Lower leg skin (tissue), 4 donors: ENCODE measurements at regions not wholly inside any gene's neighbourhood (a gene's known extent, or its start where the extent isn't known, plus 50 kb on each side); places are given as distances from the start of the nearest gene placed in this dataset.

Experiments
- DNase-seq, 2 donors: peaks; one replicate each; pipeline ENCODE4 v3.0.0-alpha.2; 2019; ENCODE audit warnings: low spot score in 2 of 2
- H3K4me3 ChIP-seq: fragments of 200-600 bp; sonication (generic); 2 replicates; pipeline ENCODE4 v1.5.1; 2017; ENCODE audit warnings: mild to moderate bottlenecking, low read depth; ENCODE audit not compliant: poor library complexity, severe bottlenecking
- POLR2A ChIP-seq, 2 donors: fragments of 450-650 bp; IDR thresholded peaks; one replicate each; pipeline ENCODE4 v1.6.1; 2016 to 2017; ENCODE audit warnings: antibody characterized with exemption in 2 of 2, mild to moderate bottlenecking in 1 of 2, moderate library complexity in 1 of 2
- WGBS, 2 donors: methylation state at CpG; one replicate each; pipeline ENCODE4 v1.1.5; 2018; 5-methylcytosine and 5-hydroxymethylcytosine counted together
- intact Hi-C: fragments of 100-400 bp; cut with DNase I; formaldehyde crosslinking; loops from one replicate; pipeline ENCODE4 v1.15.0; 2023; ENCODE audit warnings: low total_unique reads
- TF ChIP-seq, protein P1 (sequence below), 3 donors: fragments of 450-650 bp; IDR thresholded peaks; one replicate each; pipeline ENCODE4 v1.5.1; 2016; ENCODE audit warnings: antibody characterized with exemption in 3 of 3, mild to moderate bottlenecking in 3 of 3, moderate library complexity in 2 of 3

DNA sequence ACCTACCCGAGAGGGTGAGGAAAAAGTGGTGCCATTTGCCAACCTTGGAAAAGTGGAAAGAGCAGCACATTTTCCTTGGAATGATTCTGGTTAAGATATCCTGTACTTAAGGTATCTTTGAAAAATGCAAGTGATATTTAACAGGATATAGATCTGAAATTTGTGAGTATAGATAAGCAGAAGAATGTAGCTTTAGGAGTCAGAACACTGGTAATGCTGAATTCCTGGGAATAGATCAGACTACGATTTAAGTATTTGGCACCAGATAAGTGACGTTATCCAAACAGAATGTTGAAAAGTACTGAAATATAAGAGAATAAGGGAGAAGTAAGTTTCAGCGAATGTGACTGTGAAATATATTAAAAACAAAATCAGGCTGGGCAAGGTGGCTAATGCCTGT lies 210.1 kb downstream of the PCDH7 start:
- DNase-seq, result no peak
- intact Hi-C loops, result no loop called here
- WGBS, 2 donors, result 80 to 82% methylated on average over 4 of the region's 4 CpGs
- no peak overlapping the region for H3K4me3 ChIP-seq
- TF ChIP-seq POLR2A (IDR thresholded peaks at IDR 0.05), result no peak
- TF ChIP-seq, protein P1, sequence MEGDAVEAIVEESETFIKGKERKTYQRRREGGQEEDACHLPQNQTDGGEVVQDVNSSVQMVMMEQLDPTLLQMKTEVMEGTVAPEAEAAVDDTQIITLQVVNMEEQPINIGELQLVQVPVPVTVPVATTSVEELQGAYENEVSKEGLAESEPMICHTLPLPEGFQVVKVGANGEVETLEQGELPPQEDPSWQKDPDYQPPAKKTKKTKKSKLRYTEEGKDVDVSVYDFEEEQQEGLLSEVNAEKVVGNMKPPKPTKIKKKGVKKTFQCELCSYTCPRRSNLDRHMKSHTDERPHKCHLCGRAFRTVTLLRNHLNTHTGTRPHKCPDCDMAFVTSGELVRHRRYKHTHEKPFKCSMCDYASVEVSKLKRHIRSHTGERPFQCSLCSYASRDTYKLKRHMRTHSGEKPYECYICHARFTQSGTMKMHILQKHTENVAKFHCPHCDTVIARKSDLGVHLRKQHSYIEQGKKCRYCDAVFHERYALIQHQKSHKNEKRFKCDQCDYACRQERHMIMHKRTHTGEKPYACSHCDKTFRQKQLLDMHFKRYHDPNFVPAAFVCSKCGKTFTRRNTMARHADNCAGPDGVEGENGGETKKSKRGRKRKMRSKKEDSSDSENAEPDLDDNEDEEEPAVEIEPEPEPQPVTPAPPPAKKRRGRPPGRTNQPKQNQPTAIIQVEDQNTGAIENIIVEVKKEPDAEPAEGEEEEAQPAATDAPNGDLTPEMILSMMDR (IDR thresholded peaks at IDR 0.05), result no peak

GRCh38 chr4:30932581-30932980 lies 212.4 kb downstream of the PCDH7 start:
- intact Hi-C loops, result no loop called here
- WGBS, 2 donors, result 93% methylated on average over 3 of the region's 3 CpGs
- TF ChIP-seq, protein P1 (IDR thresholded peaks at IDR 0.05), result no peak
- TF ChIP-seq POLR2A (IDR thresholded peaks at IDR 0.05), result no peak

DNA sequence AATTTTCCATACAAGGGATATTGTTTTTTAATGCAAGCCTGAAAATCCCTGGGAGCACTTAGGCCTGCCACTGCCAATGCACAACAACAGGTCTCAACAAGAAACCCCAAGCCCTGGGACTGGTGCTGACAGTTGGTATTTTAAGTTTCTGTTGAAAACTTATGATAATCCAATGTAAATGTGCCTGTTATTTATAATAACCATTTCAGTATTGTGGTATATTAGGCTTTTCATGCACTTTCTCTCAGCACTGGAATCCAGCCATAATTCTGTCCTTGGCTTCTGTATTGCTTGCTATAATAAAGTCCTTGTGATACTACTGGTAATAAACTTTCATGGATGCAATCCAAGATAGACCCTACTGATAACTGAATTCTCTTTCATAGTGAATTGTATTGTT lies 218.9 kb downstream of the PCDH7 start:
- intact Hi-C loops, result no loop called here

More at GRCh38 chr4:30932581-30932980, 212.4 kb downstream of the PCDH7 start:
- DNase-seq, result no peak
- no peak overlapping the region for H3K4me3 ChIP-seq

GRCh38 chr4:30939684-30940083 lies 219.5 kb downstream of the PCDH7 start:
- intact Hi-C loops, result no loop called here
- DNase-seq, result no peak
- WGBS, 2 donors, result 45 to 55% methylated on average over 4 of the region's 4 CpGs
- H3K4me3 ChIP-seq, result no peak overlapping the region
- TF ChIP-seq, protein P1 (IDR thresholded peaks at IDR 0.05), result no peak
- no peak for TF ChIP-seq POLR2A (IDR thresholded peaks at IDR 0.05)

More for the DNA sequence above, 218.9 kb downstream of the PCDH7 start:
- DNase-seq, result no peak
- no peak overlapping the region for H3K4me3 ChIP-seq
- TF ChIP-seq, protein P1 (IDR thresholded peaks at IDR 0.05), result no peak
- no peak for TF ChIP-seq POLR2A (IDR thresholded peaks at IDR 0.05)

GRCh38 chr4:30941641-30942040 lies 221.5 kb downstream of the PCDH7 start:
- H3K4me3 ChIP-seq, result no peak overlapping the region
- TF ChIP-seq, protein P1 (IDR thresholded peaks at IDR 0.05), result no peak
- no peak for DNase-seq
- intact Hi-C loops, result no loop called here

- H3K4me3 ChIP-seq, result no peak overlapping the region
- no peak for DNase-seq
- TF ChIP-seq, protein P1 (IDR thresholded peaks at IDR 0.05), result no peak
- TF ChIP-seq POLR2A (IDR thresholded peaks at IDR 0.05), result no peak
- intact Hi-C loops, result no loop called here
- 55 to 61% methylated on average over 2 of the region's 2 CpGs for WGBS, 2 donors
Observed at GRCh38 chr4:30943356-30943755, 223.2 kb downstream of the PCDH7 start.
